ENCODE measurements at regions not wholly inside any gene's neighbourhood (a gene's known extent, or its start where the extent isn't known, plus 50 kb on each side); places are given as distances from the start of the nearest gene placed in this dataset.

- 72% methylated on average over 5 of the region's 5 CpGs for whole genome bisulfite sequencing (ENCODE audit: low lambda C conversion rate)
- Histone ChIP-seq H3K36me3 (replicated peaks in 1 of 2; ENCODE audit: control insufficient read depth in 1 of 2, insufficient read depth in 2 of 2, low read length in 1 of 2) (no peaks in the 10 kb centered on the region), H3K9me2 (no peaks in the 10 kb centered on the region), H3F3A (replicated peaks; ENCODE audit: insufficient read depth) (no peaks in the 10 kb centered on the region), H3K4me3 (ENCODE audit: low read depth in 2 of 2, low read length in 1 of 2) (no peak overlapping the region), H3K9me3 (no peaks in the 10 kb centered on the region), H2AFZ (ENCODE audit: low read depth) (no peak overlapping the region), H3K9ac (no peak overlapping the region), H3K4me2 (no peak overlapping the region), H3K79me2 (ENCODE audit: insufficient read depth) (no peaks in the 10 kb centered on the region), H4K20me1 (ENCODE audit: insufficient read depth) (no peaks in the 10 kb centered on the region), H3K4me1 (ENCODE audit: control insufficient read depth in 1 of 2, insufficient read depth in 2 of 2, low read depth in 1 of 2, low read length in 1 of 2) (peaks cover 0 to 10% of the 10 kb centered on the region in 2 experiments; a peak in 2 of 4 replicates), H3K27ac (ENCODE audit: low read depth in 2 of 2, low read length in 1 of 2) (no peak overlapping the region), H3K27me3 (ENCODE audit: insufficient read depth) (no peaks in the 10 kb centered on the region)
- no peak for TF ChIP-seq ELF1 (IDR thresholded peaks at IDR 0.05)
- TF ChIP-seq RFX5 (IDR thresholded peaks at IDR 0.05; ENCODE audit: low read length) = no peak
- TF ChIP-seq RXRA (IDR thresholded peaks at IDR 0.05; ENCODE audit: borderline replicate concordance, low read depth) = no peak
- TF ChIP-seq, protein P1, sequence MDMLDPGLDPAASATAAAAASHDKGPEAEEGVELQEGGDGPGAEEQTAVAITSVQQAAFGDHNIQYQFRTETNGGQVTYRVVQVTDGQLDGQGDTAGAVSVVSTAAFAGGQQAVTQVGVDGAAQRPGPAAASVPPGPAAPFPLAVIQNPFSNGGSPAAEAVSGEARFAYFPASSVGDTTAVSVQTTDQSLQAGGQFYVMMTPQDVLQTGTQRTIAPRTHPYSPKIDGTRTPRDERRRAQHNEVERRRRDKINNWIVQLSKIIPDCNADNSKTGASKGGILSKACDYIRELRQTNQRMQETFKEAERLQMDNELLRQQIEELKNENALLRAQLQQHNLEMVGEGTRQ (IDR thresholded peaks at IDR 0.05; ENCODE audit: borderline replicate concordance, low read depth, low read length) = no peak
- no peak for TF ChIP-seq GATA2 (CRISPR knock-in tag; IDR thresholded peaks at IDR 0.05)
- TF ChIP-seq ZBTB33 (IDR thresholded peaks at IDR 0.05; ENCODE audit: borderline replicate concordance, low read depth) = no peak
- TF ChIP-seq TAF1 (IDR thresholded peaks at IDR 0.05; ENCODE audit: borderline replicate concordance, low read depth, low read length) = no peak
- no peak for TF ChIP-seq JUND (IDR thresholded peaks at IDR 0.05)
- ChIA-PET CTCF (interaction anchor here (1.5 to 5.4 kb wide), 4 partner anchors 15 to 153 kb away, joined by 4 to 26 read pairs (median 6); no protein-coding TSS in a partner anchor), POLR2A (no interaction called here)
- no peak for DNase-seq
Observed at GRCh38 chr17:55617441-55617840, 105.2 kb downstream of the TMEM100 start.

GRCh38 chr17:55614061-55614460, 102.8 kb upstream of the SMIM36 start:
- ChIA-PET POLR2A (no interaction called here), CTCF (interaction anchor here (0.6 to 5.4 kb wide), 7 partner anchors 12 to 192 kb away, joined by 3 to 26 read pairs (median 5); no protein-coding TSS in a partner anchor)
- Histone ChIP-seq H3K9me2 (no peaks in the 10 kb centered on the region), H3K9me3 (no peaks in the 10 kb centered on the region), H3K27ac (ENCODE audit: low read depth in 2 of 2, low read length in 1 of 2) (peak overlapping the region in 1 of 2 experiments; percentile 94; a peak in 1 of 4 replicates), H3K79me2 (ENCODE audit: insufficient read depth) (no peaks in the 10 kb centered on the region), H2AFZ (ENCODE audit: low read depth) (no peak overlapping the region), H4K20me1 (ENCODE audit: insufficient read depth) (no peaks in the 10 kb centered on the region), H3F3A (replicated peaks; ENCODE audit: insufficient read depth) (no peaks in the 10 kb centered on the region), H3K27me3 (ENCODE audit: insufficient read depth) (no peaks in the 10 kb centered on the region), H3K36me3 (replicated peaks in 1 of 2; ENCODE audit: control insufficient read depth in 1 of 2, insufficient read depth in 2 of 2, low read length in 1 of 2) (no peaks in the 10 kb centered on the region), H3K4me3 (ENCODE audit: low read depth in 2 of 2, low read length in 1 of 2) (no peak overlapping the region), H3K4me2 (no peak overlapping the region), H3K4me1 (ENCODE audit: control insufficient read depth in 1 of 2, insufficient read depth in 2 of 2, low read depth in 1 of 2, low read length in 1 of 2) (peaks cover 0 to 13% of the 10 kb centered on the region in 2 experiments; a peak in 2 of 4 replicates), H3K9ac (no peak overlapping the region)
- no peak for DNase-seq
- 38% methylated on average over 2 of the region's 2 CpGs for WGBS (ENCODE audit: low lambda C conversion rate)
- TF ChIP-seq TAF1 (IDR thresholded peaks at IDR 0.05; ENCODE audit: borderline replicate concordance, low read depth, low read length) (no peak), POLR2AphosphoS5 (IDR thresholded peaks at IDR 0.05; ENCODE audit: low read depth, low read length) (no peak), NFIC (IDR thresholded peaks at IDR 0.05; ENCODE audit: borderline replicate concordance) (no peak), SIN3A (IDR thresholded peaks at IDR 0.05; ENCODE audit: borderline replicate concordance, low read depth, low read length) (no peak), USF1 (IDR thresholded peaks at IDR 0.05; ENCODE audit: borderline replicate concordance, low read depth) (no peak), PBX3 (IDR thresholded peaks at IDR 0.05) (no peak), GABPA (IDR thresholded peaks at IDR 0.05; ENCODE audit: low read depth) (no peak), EZH2phosphoT487 (IDR thresholded peaks at IDR 0.05; ENCODE audit: borderline replicate concordance, low read depth) (no peak), MAX (IDR thresholded peaks at IDR 0.05; ENCODE audit: low read depth) (no peak), EP300 (IDR thresholded peaks at IDR 0.05; ENCODE audit: borderline replicate concordance in 1 of 2, low read depth in 1 of 2, low read length in 1 of 2) (no peak), CTCF (IDR thresholded peaks at IDR 0.05) (no peak)
